ENCODE measurements at regions not wholly inside any gene's neighbourhood (a gene's known extent, or its start where the extent isn't known, plus 50 kb on each side); places are given as distances from the start of the nearest gene placed in this dataset.

DNA sequence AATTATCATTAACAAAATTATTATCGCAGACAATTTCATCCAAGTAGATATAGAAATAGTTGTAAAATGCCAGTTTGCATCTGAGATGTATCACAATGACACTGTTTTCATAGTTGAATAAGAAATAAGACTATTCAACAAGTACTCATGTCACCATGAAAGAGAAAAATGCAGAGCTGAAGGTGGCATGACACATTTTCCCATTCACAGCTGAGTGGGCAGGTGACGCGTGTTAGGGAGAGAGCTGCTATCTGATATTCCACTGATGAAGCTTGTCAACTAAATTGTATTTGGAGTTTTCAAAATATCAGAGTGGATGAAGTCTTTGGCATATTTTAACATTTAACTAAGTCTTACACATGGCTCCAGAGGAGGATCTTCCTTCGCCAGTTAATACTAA, 70.3 kb upstream of the HDAC9 start:
- ChIA-PET RAD21 (ENCODE audit: low non-redundant PET in 1 of 2, low total read pairs in 2 of 2, uncharacterized antibody in 2 of 2, unreplicated experiment in 2 of 2) (no interaction called here), CTCF (no interaction called here), POLR2A (no interaction called here)
- Histone ChIP-seq H4K20me1 (ENCODE audit: insufficient read depth) (no peaks in the 10 kb centered on the region), H3K27ac (ENCODE audit: low read depth, low read length) (no peak overlapping the region), H3K4me1 (ENCODE audit: control insufficient read depth in 1 of 2, insufficient read depth in 2 of 2, low read length in 2 of 2) (peaks cover 0 to 5% of the 10 kb centered on the region in 2 experiments; a peak in 1 of 4 replicates), H3K79me2 (ENCODE audit: insufficient read depth, low read length) (no peaks in the 10 kb centered on the region), H3K4me3 (replicated peaks in 1 of 2; ENCODE audit: low read depth in 1 of 2, low read length in 2 of 2) (no peak overlapping the region), H3K9me3 (ENCODE audit: control insufficient read depth in 1 of 2, insufficient read depth in 1 of 2, low read depth in 1 of 2, low read length in 2 of 2) (no peaks in the 10 kb centered on the region), H3K9me2 (ENCODE audit: insufficient read depth) (no peaks in the 10 kb centered on the region), H3K27me3 (ENCODE audit: insufficient read depth, low read length) (no peaks in the 10 kb centered on the region), H3K36me3 (ENCODE audit: control insufficient read depth in 1 of 2, insufficient read depth in 2 of 2, low read length in 2 of 2) (no peaks in the 10 kb centered on the region), H3K4me2 (ENCODE audit: low read length) (no peak overlapping the region), H2AFZ (ENCODE audit: low read depth, low read length, poor library complexity, severe bottlenecking) (no peak overlapping the region), H3K9ac (ENCODE audit: low read length) (no peak overlapping the region)
- ATAC-seq (no peak), DNase-seq (ENCODE audit: low read depth, low spot score) (no peak)
- TF ChIP-seq, protein P1, sequence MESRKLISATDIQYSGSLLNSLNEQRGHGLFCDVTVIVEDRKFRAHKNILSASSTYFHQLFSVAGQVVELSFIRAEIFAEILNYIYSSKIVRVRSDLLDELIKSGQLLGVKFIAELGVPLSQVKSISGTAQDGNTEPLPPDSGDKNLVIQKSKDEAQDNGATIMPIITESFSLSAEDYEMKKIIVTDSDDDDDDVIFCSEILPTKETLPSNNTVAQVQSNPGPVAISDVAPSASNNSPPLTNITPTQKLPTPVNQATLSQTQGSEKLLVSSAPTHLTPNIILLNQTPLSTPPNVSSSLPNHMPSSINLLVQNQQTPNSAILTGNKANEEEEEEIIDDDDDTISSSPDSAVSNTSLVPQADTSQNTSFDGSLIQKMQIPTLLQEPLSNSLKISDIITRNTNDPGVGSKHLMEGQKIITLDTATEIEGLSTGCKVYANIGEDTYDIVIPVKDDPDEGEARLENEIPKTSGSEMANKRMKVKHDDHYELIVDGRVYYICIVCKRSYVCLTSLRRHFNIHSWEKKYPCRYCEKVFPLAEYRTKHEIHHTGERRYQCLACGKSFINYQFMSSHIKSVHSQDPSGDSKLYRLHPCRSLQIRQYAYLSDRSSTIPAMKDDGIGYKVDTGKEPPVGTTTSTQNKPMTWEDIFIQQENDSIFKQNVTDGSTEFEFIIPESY (IDR thresholded peaks at IDR 0.05; ENCODE audit: extremely low read depth, insufficient replicate concordance, low read length), result no peak
- no peak for TF ChIP-seq EZH2 (IDR thresholded peaks at IDR 0.05)
- TF ChIP-seq SRF (IDR thresholded peaks at IDR 0.05; ENCODE audit: low read depth), result no peak
- TF ChIP-seq POLR2A (IDR thresholded peaks at IDR 0.05; ENCODE audit: borderline replicate concordance, extremely low read depth, insufficient read depth, insufficient read length), result no peak
- TF ChIP-seq JUND (IDR thresholded peaks at IDR 0.05), result no peak
- TF ChIP-seq, protein P2, sequence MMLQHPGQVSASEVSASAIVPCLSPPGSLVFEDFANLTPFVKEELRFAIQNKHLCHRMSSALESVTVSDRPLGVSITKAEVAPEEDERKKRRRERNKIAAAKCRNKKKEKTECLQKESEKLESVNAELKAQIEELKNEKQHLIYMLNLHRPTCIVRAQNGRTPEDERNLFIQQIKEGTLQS (IDR thresholded peaks at IDR 0.05), result no peak
- TF ChIP-seq YY1 (IDR thresholded peaks at IDR 0.05; ENCODE audit: extremely low read depth, insufficient replicate concordance, low read depth, low read length), result no peak
- TF ChIP-seq EGR1 (IDR thresholded peaks at IDR 0.05; ENCODE audit: low read depth), result no peak
- no peak for TF ChIP-seq CBX3 (IDR thresholded peaks at IDR 0.05; ENCODE audit: low read depth)
- no peak for TF ChIP-seq RAD21 (IDR thresholded peaks at IDR 0.05; ENCODE audit: low read depth)
- TF ChIP-seq ZFX (IDR thresholded peaks at IDR 0.05), result no peak
- TF ChIP-seq EZH2phosphoT487 (IDR thresholded peaks at IDR 0.05; ENCODE audit: borderline replicate concordance), result no peak
- TF ChIP-seq, protein P3, sequence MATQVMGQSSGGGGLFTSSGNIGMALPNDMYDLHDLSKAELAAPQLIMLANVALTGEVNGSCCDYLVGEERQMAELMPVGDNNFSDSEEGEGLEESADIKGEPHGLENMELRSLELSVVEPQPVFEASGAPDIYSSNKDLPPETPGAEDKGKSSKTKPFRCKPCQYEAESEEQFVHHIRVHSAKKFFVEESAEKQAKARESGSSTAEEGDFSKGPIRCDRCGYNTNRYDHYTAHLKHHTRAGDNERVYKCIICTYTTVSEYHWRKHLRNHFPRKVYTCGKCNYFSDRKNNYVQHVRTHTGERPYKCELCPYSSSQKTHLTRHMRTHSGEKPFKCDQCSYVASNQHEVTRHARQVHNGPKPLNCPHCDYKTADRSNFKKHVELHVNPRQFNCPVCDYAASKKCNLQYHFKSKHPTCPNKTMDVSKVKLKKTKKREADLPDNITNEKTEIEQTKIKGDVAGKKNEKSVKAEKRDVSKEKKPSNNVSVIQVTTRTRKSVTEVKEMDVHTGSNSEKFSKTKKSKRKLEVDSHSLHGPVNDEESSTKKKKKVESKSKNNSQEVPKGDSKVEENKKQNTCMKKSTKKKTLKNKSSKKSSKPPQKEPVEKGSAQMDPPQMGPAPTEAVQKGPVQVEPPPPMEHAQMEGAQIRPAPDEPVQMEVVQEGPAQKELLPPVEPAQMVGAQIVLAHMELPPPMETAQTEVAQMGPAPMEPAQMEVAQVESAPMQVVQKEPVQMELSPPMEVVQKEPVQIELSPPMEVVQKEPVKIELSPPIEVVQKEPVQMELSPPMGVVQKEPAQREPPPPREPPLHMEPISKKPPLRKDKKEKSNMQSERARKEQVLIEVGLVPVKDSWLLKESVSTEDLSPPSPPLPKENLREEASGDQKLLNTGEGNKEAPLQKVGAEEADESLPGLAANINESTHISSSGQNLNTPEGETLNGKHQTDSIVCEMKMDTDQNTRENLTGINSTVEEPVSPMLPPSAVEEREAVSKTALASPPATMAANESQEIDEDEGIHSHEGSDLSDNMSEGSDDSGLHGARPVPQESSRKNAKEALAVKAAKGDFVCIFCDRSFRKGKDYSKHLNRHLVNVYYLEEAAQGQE (IDR thresholded peaks at IDR 0.05; ENCODE audit: low read depth), result no peak
- no peak for TF ChIP-seq ELF1 (IDR thresholded peaks at IDR 0.05; ENCODE audit: borderline replicate concordance, low read depth)
- no peak for TF ChIP-seq ZNF274 (IDR thresholded peaks at IDR 0.05; ENCODE audit: low read depth, low read length)
- intact Hi-C loops (cut with micrococcal nuclease), result no loop called here
- BruUV-seq (replicated peaks), result no TSS peak
